Neural crest cell (in vitro differentiated cells): ENCODE measurements at regions not wholly inside any gene's neighbourhood (a gene's known extent, or its start where the extent isn't known, plus 50 kb on each side); places are given as distances from the start of the nearest gene placed in this dataset. TPM values are rescaled to one million over a fixed set of nuclear protein-coding genes. Genes with fewer than 3 reads are reported as not detected.

Experiments
- DNase-seq: peaks from one replicate; pipeline ENCODE4 v3.0.0; 2021; ENCODE audit warnings: low read depth, mixed read lengths, low spot score
- H3K27ac Mint-ChIP-seq: one replicate; pipeline ENCODE4 v1.8.0; 2021; ENCODE audit warnings: mild to moderate bottlenecking, mixed read lengths; ENCODE audit not compliant: unreplicated experiment
- H3K27me3 Mint-ChIP-seq: 2 replicates; pipeline ENCODE4 v1.8.0; 2021; ENCODE audit warnings: low read depth, mild to moderate bottlenecking, mixed read lengths
- H3K36me3 Mint-ChIP-seq: 2 replicates; pipeline ENCODE4 v1.8.0; 2021; ENCODE audit warnings: low read depth, mild to moderate bottlenecking, mixed read lengths
- H3K4me1 Mint-ChIP-seq: 2 replicates; pipeline ENCODE4 v1.8.0; 2021; ENCODE audit warnings: mixed read lengths
- H3K4me3 Mint-ChIP-seq: one replicate; pipeline ENCODE4 v1.8.0; 2021; ENCODE audit warnings: mild to moderate bottlenecking, mixed read lengths
- H3K9me3 Mint-ChIP-seq: 2 replicates; pipeline ENCODE4 v1.8.0; 2021; ENCODE audit warnings: mixed read lengths
- CTCF ChIP-seq: fragments of 200-600 bp; sonication (generic); conservative IDR thresholded peaks from 2 replicates; pipeline ENCODE4 v1.5.0; 2021; ENCODE audit warnings: antibody characterized with exemption, mild to moderate bottlenecking
- microRNA-seq: library from miRNA; unstranded; fragments of <30 nt; microRNA quantifications from one replicate; pipeline ENCODE4, GENCODE V29; 2020

GRCh38 chr18:66662632-66663031 is 58.7 kb upstream of the CDH19 start:
- H3K4me1 Mint-ChIP-seq: no peaks in the 10 kb centered on the region
- TF ChIP-seq CTCF: no peak
- H3K4me3 Mint-ChIP-seq: no peak overlapping the region
- H3K9me3 Mint-ChIP-seq: peaks cover 7% of the 10 kb centered on the region
- H3K36me3 Mint-ChIP-seq: peaks cover 4% of the 10 kb centered on the region
- H3K27ac Mint-ChIP-seq: no peak overlapping the region
- H3K27me3 Mint-ChIP-seq: no peaks in the 10 kb centered on the region
- no peak for DNase-seq

- no peak for DNase-seq
- Mint-ChIP-seq H3K36me3 (no peaks in the 10 kb centered on the region), H3K27ac (no peak overlapping the region), H3K4me3 (no peak overlapping the region), H3K9me3 (peaks cover 2% of the 10 kb centered on the region), H3K27me3 (no peaks in the 10 kb centered on the region), H3K4me1 (no peaks in the 10 kb centered on the region)
- no peak for TF ChIP-seq CTCF
Observed at GRCh38 chr18:66655407-66655806, 51.5 kb upstream of the CDH19 start.

Small RNAs in the stretch of these regions (microRNA-seq; reads per million reads assigned to microRNA genes)
- gene MIR5011: not detected
